ENCODE measurements at regions not wholly inside any gene's neighbourhood (a gene's known extent, or its start where the extent isn't known, plus 50 kb on each side); places are given as distances from the start of the nearest gene placed in this dataset.

DNA sequence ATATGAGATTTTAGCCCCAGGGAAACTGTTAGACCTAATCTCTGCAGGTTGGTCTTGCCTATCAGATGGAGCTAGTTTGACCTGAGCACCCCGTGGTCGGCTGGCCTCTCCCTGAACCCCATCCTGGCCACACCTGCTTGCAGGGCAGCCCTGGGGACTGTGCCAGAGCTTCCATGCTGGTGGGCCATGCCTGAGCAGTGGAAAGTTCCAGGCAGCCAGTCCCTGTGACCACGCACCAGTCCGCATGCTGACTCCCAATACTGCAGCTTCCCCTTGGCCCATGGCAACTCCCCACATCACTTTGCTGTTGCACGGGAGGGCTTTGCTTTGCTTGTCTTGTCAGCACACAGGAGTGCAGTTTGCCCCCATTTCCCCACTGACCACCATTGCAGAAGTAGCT, 427.8 kb upstream of the SEMA3D start:
- no peaks in the 10 kb centered on the region for H3K27me3 Mint-ChIP-seq (ENCODE audit: low read depth)
- TF ChIP-seq, protein P1, sequence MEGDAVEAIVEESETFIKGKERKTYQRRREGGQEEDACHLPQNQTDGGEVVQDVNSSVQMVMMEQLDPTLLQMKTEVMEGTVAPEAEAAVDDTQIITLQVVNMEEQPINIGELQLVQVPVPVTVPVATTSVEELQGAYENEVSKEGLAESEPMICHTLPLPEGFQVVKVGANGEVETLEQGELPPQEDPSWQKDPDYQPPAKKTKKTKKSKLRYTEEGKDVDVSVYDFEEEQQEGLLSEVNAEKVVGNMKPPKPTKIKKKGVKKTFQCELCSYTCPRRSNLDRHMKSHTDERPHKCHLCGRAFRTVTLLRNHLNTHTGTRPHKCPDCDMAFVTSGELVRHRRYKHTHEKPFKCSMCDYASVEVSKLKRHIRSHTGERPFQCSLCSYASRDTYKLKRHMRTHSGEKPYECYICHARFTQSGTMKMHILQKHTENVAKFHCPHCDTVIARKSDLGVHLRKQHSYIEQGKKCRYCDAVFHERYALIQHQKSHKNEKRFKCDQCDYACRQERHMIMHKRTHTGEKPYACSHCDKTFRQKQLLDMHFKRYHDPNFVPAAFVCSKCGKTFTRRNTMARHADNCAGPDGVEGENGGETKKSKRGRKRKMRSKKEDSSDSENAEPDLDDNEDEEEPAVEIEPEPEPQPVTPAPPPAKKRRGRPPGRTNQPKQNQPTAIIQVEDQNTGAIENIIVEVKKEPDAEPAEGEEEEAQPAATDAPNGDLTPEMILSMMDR (conservative IDR thresholded peaks at IDR 0.05): no peak
- no peak for DNase-seq (ENCODE audit: low read depth, low spot score)
- H3K4me3 Mint-ChIP-seq: no peak overlapping the region
- H3K4me1 Mint-ChIP-seq: no peaks in the 10 kb centered on the region
- H3K36me3 Mint-ChIP-seq (ENCODE audit: low read depth): no peaks in the 10 kb centered on the region
- H3K9me3 Mint-ChIP-seq: peaks cover 5% of the 10 kb centered on the region
- no peak overlapping the region for H3K27ac Mint-ChIP-seq (ENCODE audit: unreplicated experiment)

DNA sequence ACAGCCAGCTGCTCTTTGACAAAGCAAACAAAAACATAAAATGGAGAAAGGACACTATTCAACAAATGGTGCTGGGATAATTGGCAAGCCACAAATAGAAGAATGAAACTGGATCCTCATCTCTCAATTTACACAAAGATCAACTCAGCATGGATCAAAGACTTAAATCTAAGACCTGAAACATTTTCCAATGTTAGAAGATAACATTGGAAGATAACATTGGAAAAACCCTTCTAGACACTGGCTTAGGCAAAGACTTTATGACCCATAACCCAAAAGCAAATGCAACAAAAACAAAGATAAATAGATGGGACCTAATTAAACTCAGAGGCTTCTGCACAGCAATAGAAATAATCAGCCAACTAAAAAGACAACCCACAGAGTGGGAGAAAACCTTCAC, 425.7 kb upstream of the SEMA3D start:
- Mint-ChIP-seq H3K4me3 (no peak overlapping the region), H3K27me3 (ENCODE audit: low read depth) (no peaks in the 10 kb centered on the region), H3K9me3 (peaks cover 5% of the 10 kb centered on the region), H3K4me1 (no peaks in the 10 kb centered on the region), H3K27ac (ENCODE audit: unreplicated experiment) (no peak overlapping the region), H3K36me3 (ENCODE audit: low read depth) (no peaks in the 10 kb centered on the region)
- TF ChIP-seq, protein P1 (conservative IDR thresholded peaks at IDR 0.05): no peak
- no peak for DNase-seq (ENCODE audit: low read depth, low spot score)

DNA sequence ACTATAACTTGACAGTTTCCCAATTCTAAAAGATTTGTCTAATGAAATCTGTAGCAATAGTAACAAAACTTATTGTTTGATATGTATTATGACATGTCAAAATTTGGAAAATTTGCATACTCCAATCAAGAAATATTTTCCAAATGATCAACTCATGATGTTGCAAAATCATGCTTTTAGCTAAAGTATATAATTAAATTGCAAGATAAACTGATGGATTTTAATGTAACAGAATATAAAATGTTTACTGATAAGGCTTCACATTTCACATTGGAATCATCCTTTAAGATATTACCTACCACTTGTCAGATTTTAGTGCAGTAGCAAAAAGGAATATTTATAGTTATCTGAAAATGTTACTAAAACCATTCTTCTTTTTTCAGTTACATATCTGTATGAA, 421.9 kb upstream of the SEMA3D start:
- Mint-ChIP-seq H3K9me3 (peaks cover 12% of the 10 kb centered on the region), H3K36me3 (ENCODE audit: low read depth) (peaks cover 3% of the 10 kb centered on the region), H3K4me1 (no peaks in the 10 kb centered on the region), H3K27me3 (ENCODE audit: low read depth) (no peaks in the 10 kb centered on the region), H3K27ac (ENCODE audit: unreplicated experiment) (no peak overlapping the region), H3K4me3 (no peak overlapping the region)
- no peak for DNase-seq (ENCODE audit: low read depth, low spot score)
- TF ChIP-seq, protein P1 (conservative IDR thresholded peaks at IDR 0.05): no peak

DNA sequence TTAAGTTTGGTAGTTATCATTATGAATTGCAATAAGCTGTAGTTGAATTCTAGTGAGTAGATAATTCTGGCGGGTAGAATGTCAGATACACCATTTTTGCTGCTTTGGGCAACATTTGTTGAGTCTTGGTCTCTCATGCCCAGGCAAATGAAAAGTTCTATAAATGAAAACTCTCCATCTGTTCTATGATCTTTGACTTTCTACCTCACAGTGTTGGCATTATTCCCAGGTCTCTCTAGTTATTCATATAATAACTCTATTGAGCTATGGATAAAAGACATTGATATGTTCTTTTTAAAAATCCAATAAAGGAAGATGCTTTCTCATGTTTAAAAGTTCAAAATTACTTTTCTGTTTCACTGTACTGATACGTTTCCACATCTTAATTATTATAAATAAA, 415.3 kb upstream of the SEMA3D start:
- Mint-ChIP-seq H3K27me3 (ENCODE audit: low read depth) (no peaks in the 10 kb centered on the region), H3K9me3 (peaks cover 8% of the 10 kb centered on the region)
- no peak for DNase-seq (ENCODE audit: low read depth, low spot score)

DNA sequence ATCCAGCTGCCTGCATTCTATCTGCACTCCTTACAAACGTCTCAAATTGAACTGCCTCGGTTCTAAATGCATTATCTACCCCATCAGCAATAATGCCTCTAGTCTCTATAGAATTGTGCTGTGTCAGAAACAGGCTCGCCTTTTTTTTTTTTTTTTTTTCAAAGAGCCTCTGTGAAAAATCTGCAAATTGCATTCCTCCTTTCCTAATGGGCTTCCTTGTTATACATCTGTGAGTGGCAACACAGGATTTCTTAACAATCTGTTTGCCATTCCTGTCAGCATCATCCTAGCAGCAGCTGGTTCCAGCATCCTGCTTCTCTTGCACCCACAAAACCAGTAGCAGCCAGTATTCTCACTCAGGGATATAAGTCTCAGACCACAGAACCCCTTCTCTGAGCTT, 413.5 kb upstream of the SEMA3D start:
- TF ChIP-seq, protein P1 (conservative IDR thresholded peaks at IDR 0.05): no peak
- peak overlapping the region; percentile 40 for H3K27ac Mint-ChIP-seq (ENCODE audit: unreplicated experiment)
- DNase-seq (ENCODE audit: low read depth, low spot score): no peak
- H3K4me1 Mint-ChIP-seq: peaks cover 33% of the 10 kb centered on the region
- peaks cover 8% of the 10 kb centered on the region for H3K9me3 Mint-ChIP-seq
- H3K27me3 Mint-ChIP-seq (ENCODE audit: low read depth): no peaks in the 10 kb centered on the region
- peaks cover 3% of the 10 kb centered on the region for H3K36me3 Mint-ChIP-seq (ENCODE audit: low read depth)
- peak overlapping the region; percentile 12 for H3K4me3 Mint-ChIP-seq

More for the DNA sequence above, 415.3 kb upstream of the SEMA3D start:
- peaks cover 3% of the 10 kb centered on the region for H3K36me3 Mint-ChIP-seq (ENCODE audit: low read depth)
- H3K27ac Mint-ChIP-seq (ENCODE audit: unreplicated experiment): no peak overlapping the region
- H3K4me3 Mint-ChIP-seq: no peak overlapping the region
- TF ChIP-seq, protein P1 (conservative IDR thresholded peaks at IDR 0.05): no peak
- H3K4me1 Mint-ChIP-seq: peaks cover 23% of the 10 kb centered on the region

DNA sequence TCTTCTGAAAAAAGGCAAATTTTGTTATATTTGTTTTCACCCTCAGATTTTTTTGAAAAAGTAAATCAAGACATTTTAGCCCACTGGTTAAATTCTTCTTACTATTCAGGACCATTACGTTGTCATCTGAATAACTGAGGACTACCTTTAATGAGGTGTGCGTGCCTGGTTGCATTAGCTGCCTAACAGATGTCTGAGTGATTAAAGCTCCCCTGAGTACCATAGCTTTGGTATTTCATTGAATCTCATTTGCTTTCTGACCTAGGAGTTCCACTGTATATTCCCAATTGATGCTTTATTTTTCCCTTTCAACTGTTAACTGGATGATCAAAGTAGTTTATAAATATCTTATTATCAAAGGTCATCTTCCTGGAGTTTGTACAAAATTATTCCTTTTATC, 410.0 kb upstream of the SEMA3D start:
- H3K36me3 Mint-ChIP-seq (ENCODE audit: low read depth): no peaks in the 10 kb centered on the region
- no peaks in the 10 kb centered on the region for H3K27me3 Mint-ChIP-seq (ENCODE audit: low read depth)
- H3K9me3 Mint-ChIP-seq: no peaks in the 10 kb centered on the region
- H3K27ac Mint-ChIP-seq (ENCODE audit: unreplicated experiment): no peak overlapping the region
- no peak overlapping the region for H3K4me3 Mint-ChIP-seq
- TF ChIP-seq, protein P1 (conservative IDR thresholded peaks at IDR 0.05): no peak
- H3K4me1 Mint-ChIP-seq: peaks cover 39% of the 10 kb centered on the region
- DNase-seq (ENCODE audit: low read depth, low spot score): no peak

Measured in neural crest cell (in vitro differentiated cells).